ENCODE measurements at regions not wholly inside any gene's neighbourhood (a gene's known extent, or its start where the extent isn't known, plus 50 kb on each side); places are given as distances from the start of the nearest gene placed in this dataset.
A peak's percentile ranks its signal among the peaks of the same experiment; 100 is the strongest.

GRCh38 chr6:94639564-94639963 is 937.8 kb upstream of the MANEA start:
- Histone ChIP-seq H3K27ac (ENCODE audit: low read depth in 1 of 2, low read length in 2 of 2) (no peak overlapping the region), H3K9me3 (ENCODE audit: control insufficient read depth in 4 of 4, low read length in 3 of 4) (no peaks in the 10 kb centered on the region), H3K4me3 (ENCODE audit: low read depth in 1 of 3, low read length in 3 of 3) (no peak overlapping the region), H3K4me1 (ENCODE audit: control insufficient read depth in 4 of 4, insufficient read depth in 4 of 4, low read length in 3 of 4) (no peaks in the 10 kb centered on the region), H3K27me3 (ENCODE audit: control insufficient read depth in 4 of 4, insufficient read depth in 4 of 4, low read length in 3 of 4) (no peaks in the 10 kb centered on the region), H3K9ac (ENCODE audit: low read depth in 1 of 2, low read length in 2 of 2) (no peak overlapping the region), H3K36me3 (ENCODE audit: control insufficient read depth in 4 of 4, insufficient read depth in 3 of 4, low read depth in 1 of 4, low read length in 3 of 4) (no peaks in the 10 kb centered on the region)
- TF ChIP-seq, protein P1, sequence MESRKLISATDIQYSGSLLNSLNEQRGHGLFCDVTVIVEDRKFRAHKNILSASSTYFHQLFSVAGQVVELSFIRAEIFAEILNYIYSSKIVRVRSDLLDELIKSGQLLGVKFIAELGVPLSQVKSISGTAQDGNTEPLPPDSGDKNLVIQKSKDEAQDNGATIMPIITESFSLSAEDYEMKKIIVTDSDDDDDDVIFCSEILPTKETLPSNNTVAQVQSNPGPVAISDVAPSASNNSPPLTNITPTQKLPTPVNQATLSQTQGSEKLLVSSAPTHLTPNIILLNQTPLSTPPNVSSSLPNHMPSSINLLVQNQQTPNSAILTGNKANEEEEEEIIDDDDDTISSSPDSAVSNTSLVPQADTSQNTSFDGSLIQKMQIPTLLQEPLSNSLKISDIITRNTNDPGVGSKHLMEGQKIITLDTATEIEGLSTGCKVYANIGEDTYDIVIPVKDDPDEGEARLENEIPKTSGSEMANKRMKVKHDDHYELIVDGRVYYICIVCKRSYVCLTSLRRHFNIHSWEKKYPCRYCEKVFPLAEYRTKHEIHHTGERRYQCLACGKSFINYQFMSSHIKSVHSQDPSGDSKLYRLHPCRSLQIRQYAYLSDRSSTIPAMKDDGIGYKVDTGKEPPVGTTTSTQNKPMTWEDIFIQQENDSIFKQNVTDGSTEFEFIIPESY (IDR thresholded peaks at IDR 0.05): no peak
- TF ChIP-seq, protein P2, sequence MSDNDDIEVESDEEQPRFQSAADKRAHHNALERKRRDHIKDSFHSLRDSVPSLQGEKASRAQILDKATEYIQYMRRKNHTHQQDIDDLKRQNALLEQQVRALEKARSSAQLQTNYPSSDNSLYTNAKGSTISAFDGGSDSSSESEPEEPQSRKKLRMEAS (IDR thresholded peaks at IDR 0.05): no peak
- no peak for TF ChIP-seq FOXA1 (IDR thresholded peaks at IDR 0.05)
- TF ChIP-seq REST (IDR thresholded peaks at IDR 0.05): no peak
- WGBS: 68% methylated on average over 5 of the region's 5 CpGs
- DNase-seq (ENCODE audit: low spot score): no peak

DNA sequence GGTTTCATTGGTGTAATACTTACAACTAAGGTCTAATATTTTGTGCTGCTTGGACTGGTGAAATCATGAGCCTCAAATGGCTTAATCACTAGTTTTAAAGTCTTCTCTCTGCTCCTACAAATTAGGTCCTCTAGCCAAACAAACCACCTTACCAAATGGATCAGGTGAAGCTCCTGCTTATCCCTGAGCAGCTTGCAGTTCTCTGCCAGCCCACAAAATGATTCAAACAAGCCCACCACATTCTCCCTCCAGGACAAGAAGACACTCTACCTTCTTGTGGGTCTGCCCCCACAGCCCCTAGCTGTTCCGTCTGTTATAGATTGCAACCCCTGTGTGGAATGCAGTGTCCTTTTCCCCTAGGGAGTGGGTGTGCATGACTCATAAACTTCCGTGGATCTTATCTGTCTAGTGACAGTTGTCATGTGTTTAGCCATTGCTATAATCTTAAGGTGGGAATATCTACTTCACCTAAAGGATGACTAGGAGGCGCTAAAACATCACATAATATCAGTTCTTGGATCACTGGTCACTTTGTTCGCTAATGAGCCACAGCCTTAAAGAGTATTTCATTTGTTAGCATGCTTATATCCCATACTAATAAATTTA is 940.5 kb upstream of the MANEA start:
- H3K4me1 ChIP-seq (ENCODE audit: control insufficient read depth in 4 of 4, insufficient read depth in 4 of 4, low read length in 3 of 4): no peaks in the 10 kb centered on the region
- WGBS: 25% methylated on average over 4 of the region's 4 CpGs
- TF ChIP-seq, protein P3, sequence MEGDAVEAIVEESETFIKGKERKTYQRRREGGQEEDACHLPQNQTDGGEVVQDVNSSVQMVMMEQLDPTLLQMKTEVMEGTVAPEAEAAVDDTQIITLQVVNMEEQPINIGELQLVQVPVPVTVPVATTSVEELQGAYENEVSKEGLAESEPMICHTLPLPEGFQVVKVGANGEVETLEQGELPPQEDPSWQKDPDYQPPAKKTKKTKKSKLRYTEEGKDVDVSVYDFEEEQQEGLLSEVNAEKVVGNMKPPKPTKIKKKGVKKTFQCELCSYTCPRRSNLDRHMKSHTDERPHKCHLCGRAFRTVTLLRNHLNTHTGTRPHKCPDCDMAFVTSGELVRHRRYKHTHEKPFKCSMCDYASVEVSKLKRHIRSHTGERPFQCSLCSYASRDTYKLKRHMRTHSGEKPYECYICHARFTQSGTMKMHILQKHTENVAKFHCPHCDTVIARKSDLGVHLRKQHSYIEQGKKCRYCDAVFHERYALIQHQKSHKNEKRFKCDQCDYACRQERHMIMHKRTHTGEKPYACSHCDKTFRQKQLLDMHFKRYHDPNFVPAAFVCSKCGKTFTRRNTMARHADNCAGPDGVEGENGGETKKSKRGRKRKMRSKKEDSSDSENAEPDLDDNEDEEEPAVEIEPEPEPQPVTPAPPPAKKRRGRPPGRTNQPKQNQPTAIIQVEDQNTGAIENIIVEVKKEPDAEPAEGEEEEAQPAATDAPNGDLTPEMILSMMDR (IDR thresholded peaks at IDR 0.05; ENCODE audit: low read depth, low read length, missing input control): peak; percentile 16
- no peak for TF ChIP-seq NR2F2 (IDR thresholded peaks at IDR 0.05)
- TF ChIP-seq JUND (IDR thresholded peaks at IDR 0.05): no peak
- peak; percentile 40 to 61 for TF ChIP-seq RAD21 (IDR thresholded peaks at IDR 0.05)
- H3K27me3 ChIP-seq (ENCODE audit: control insufficient read depth in 4 of 4, insufficient read depth in 4 of 4, low read length in 3 of 4): no peaks in the 10 kb centered on the region
- H3K9me3 ChIP-seq (ENCODE audit: control insufficient read depth in 4 of 4, low read length in 3 of 4): no peaks in the 10 kb centered on the region
- DNase-seq (ENCODE audit: low spot score): no peak
- H3K9ac ChIP-seq (ENCODE audit: low read depth in 1 of 2, low read length in 2 of 2): no peak overlapping the region
- no peak overlapping the region for H3K4me3 ChIP-seq (ENCODE audit: low read depth in 1 of 3, low read length in 3 of 3)
- no peaks in the 10 kb centered on the region for H3K36me3 ChIP-seq (ENCODE audit: control insufficient read depth in 4 of 4, insufficient read depth in 3 of 4, low read depth in 1 of 4, low read length in 3 of 4)
- H3K27ac ChIP-seq (ENCODE audit: low read depth in 1 of 2, low read length in 2 of 2): no peak overlapping the region

DNA sequence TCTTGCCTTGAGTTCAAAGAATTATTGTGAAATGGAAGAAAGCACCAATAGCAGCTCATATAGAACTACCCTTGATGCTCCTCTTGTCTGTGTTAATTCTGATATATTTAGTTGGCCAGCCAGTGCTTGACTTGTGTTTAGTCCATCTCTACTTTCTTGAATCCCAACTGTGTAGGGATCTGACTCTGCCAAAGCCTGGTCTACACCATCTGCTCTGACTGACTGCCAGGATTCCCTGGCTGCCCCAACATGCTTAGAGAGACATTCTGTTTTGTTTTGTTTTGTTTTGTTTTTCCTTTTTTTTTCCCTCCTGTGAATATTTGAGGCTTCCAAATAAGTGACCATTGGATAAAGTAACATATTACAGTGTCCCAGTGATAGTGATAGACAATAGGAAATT is 953.7 kb upstream of the MANEA start:
- H3K4me3 ChIP-seq (ENCODE audit: low read depth in 1 of 3, low read length in 3 of 3): no peak overlapping the region
- TF ChIP-seq HNF4A (conservative IDR thresholded peaks at IDR 0.05) (no peak), RXRA (IDR thresholded peaks at IDR 0.05) (no peak), HNF4G (IDR thresholded peaks at IDR 0.05) (no peak)
- TF ChIP-seq, protein P1 (IDR thresholded peaks at IDR 0.05): no peak
- no peaks in the 10 kb centered on the region for H3K4me1 ChIP-seq (ENCODE audit: control insufficient read depth in 4 of 4, insufficient read depth in 4 of 4, low read length in 3 of 4)
- H3K9ac ChIP-seq (ENCODE audit: low read depth in 1 of 2, low read length in 2 of 2): no peak overlapping the region
- no peaks in the 10 kb centered on the region for H3K27me3 ChIP-seq (ENCODE audit: control insufficient read depth in 4 of 4, insufficient read depth in 4 of 4, low read length in 3 of 4)
- DNase-seq (ENCODE audit: low spot score): no peak
- H3K27ac ChIP-seq (ENCODE audit: low read depth in 1 of 2, low read length in 2 of 2): no peak overlapping the region
- H3K9me3 ChIP-seq (ENCODE audit: control insufficient read depth in 4 of 4, low read length in 3 of 4): no peaks in the 10 kb centered on the region
- no peaks in the 10 kb centered on the region for H3K36me3 ChIP-seq (ENCODE audit: control insufficient read depth in 4 of 4, insufficient read depth in 3 of 4, low read depth in 1 of 4, low read length in 3 of 4)
